Epithelial cell of esophagus (primary cell): ENCODE measurements at regions not wholly inside any gene's neighbourhood (a gene's known extent, or its start where the extent isn't known, plus 50 kb on each side); places are given as distances from the start of the nearest gene placed in this dataset.

Source experiments
- DNase-seq: peaks from one replicate; pipeline ENCODE4 v3.0.0; 2010; ENCODE audit warnings: low read depth
- H3K4me3 ChIP-seq: 2 replicates; pipeline ENCODE4 v1.5.1; 2011; ENCODE audit warnings: mild to moderate bottlenecking, low read length, control low read depth
- CTCF ChIP-seq: IDR thresholded peaks from 2 replicates; pipeline ENCODE4 v1.5.1; 2011; ENCODE audit warnings: low read depth, mild to moderate bottlenecking, low read length, control low read depth, inconsistent platforms; ENCODE audit not compliant: insufficient read depth; ENCODE audit errors: missing control alignments

GRCh38 chr17:77730376-77730775, 228.1 kb upstream of the TNRC6C start:
- no peak for TF ChIP-seq CTCF
- DNase-seq, result no peak
- no peak overlapping the region for H3K4me3 ChIP-seq

- TF ChIP-seq CTCF, result no peak
- H3K4me3 ChIP-seq, result no peak overlapping the region
- no peak for DNase-seq
Observed at GRCh38 chr17:77733576-77734296, 224.8 kb upstream of the TNRC6C start.

GRCh38 chr17:77734371-77735080, 224.0 kb upstream of the TNRC6C start:
- TF ChIP-seq CTCF, result no peak
- no peak overlapping the region for H3K4me3 ChIP-seq
- DNase-seq, result peak; percentile 9

GRCh38 chr17:77735081-77735565, 223.4 kb upstream of the TNRC6C start:
- no peak overlapping the region for H3K4me3 ChIP-seq
- DNase-seq, result no peak
- no peak for TF ChIP-seq CTCF

- no peak for TF ChIP-seq CTCF
- DNase-seq, result no peak
- H3K4me3 ChIP-seq, result no peak overlapping the region
Observed at GRCh38 chr17:77735566-77736198, 222.8 kb upstream of the TNRC6C start.

- no peak for TF ChIP-seq CTCF
- no peak overlapping the region for H3K4me3 ChIP-seq
Observed at GRCh38 chr17:77736199-77736585, 222.3 kb upstream of the TNRC6C start.

More at GRCh38 chr17:77736199-77736585, 222.3 kb upstream of the TNRC6C start:
- DNase-seq, result no peak
